ENCODE measurements at regions not wholly inside any gene's neighbourhood (a gene's known extent, or its start where the extent isn't known, plus 50 kb on each side); places are given as distances from the start of the nearest gene placed in this dataset.
"Not testable (repeated sequence)": the region's sequence is repeated elsewhere in the genome, so short reads cannot be mapped to it uniquely, and the experiment has no call there.

- Histone ChIP-seq H3K36me3 (no peaks in the 10 kb centered on the region), H3K4me1 (no peaks in the 10 kb centered on the region), H3K9me3 (no peaks in the 10 kb centered on the region), H3K27ac (no peak overlapping the region), H3K27me3 (no peaks in the 10 kb centered on the region), H3K4me3 (no peak overlapping the region)
- 72% methylated on average over 4 of the region's 4 CpGs for WGBS
- TF ChIP-seq EP300 (IDR thresholded peaks at IDR 0.05) (no peak), CTCF (IDR thresholded peaks at IDR 0.05) (no peak), POLR2AphosphoS5 (IDR thresholded peaks at IDR 0.05) (no peak), POLR2A (IDR thresholded peaks at IDR 0.05) (no peak)
- DNase-seq (ENCODE audit: low spot score in 2 of 2) = no peak
These were observed 118.1 kb upstream of the NEIL3 start for GRCh38 chr4:177191586-177191985.

GRCh38 chr4:177191991-177192390 is 117.7 kb upstream of the NEIL3 start:
- no peaks in the 10 kb centered on the region for H3K4me1 ChIP-seq
- no peak overlapping the region for H3K27ac ChIP-seq
- H3K4me3 ChIP-seq = no peak overlapping the region
- no peak for DNase-seq (ENCODE audit: low spot score in 2 of 2)
- H3K9me3 ChIP-seq = no peaks in the 10 kb centered on the region
- WGBS = 88% methylated on average over 7 of the region's 7 CpGs
- H3K36me3 ChIP-seq = no peaks in the 10 kb centered on the region
- no peaks in the 10 kb centered on the region for H3K27me3 ChIP-seq
- TF ChIP-seq POLR2A (IDR thresholded peaks at IDR 0.05) (no peak), POLR2AphosphoS5 (IDR thresholded peaks at IDR 0.05) (no peak), CTCF (IDR thresholded peaks at IDR 0.05) (no peak), EP300 (IDR thresholded peaks at IDR 0.05) (no peak)

GRCh38 chr4:177193024-177193715 is 116.5 kb upstream of the NEIL3 start:
- H3K36me3 ChIP-seq; H3K4me1 ChIP-seq; DNase-seq (ENCODE audit: low spot score in 2 of 2); H3K4me3 ChIP-seq; H3K27ac ChIP-seq; H3K9me3 ChIP-seq; H3K27me3 ChIP-seq: not testable (repeated sequence)
- WGBS = 82% methylated on average over 10 of the region's 47 CpGs

GRCh38 chr4:177194906-177195305 is 114.8 kb upstream of the NEIL3 start:
- DNase-seq (ENCODE audit: low spot score in 2 of 2) = no peak
- TF ChIP-seq EP300 (IDR thresholded peaks at IDR 0.05) (no peak), POLR2A (IDR thresholded peaks at IDR 0.05) (no peak), POLR2AphosphoS5 (IDR thresholded peaks at IDR 0.05) (no peak), CTCF (IDR thresholded peaks at IDR 0.05) (no peak)
- H3K36me3 ChIP-seq = no peaks in the 10 kb centered on the region
- H3K9me3 ChIP-seq = no peaks in the 10 kb centered on the region
- 78% methylated on average over 7 of the region's 7 CpGs for WGBS
- no peaks in the 10 kb centered on the region for H3K27me3 ChIP-seq
- H3K27ac ChIP-seq = no peak overlapping the region
- no peaks in the 10 kb centered on the region for H3K4me1 ChIP-seq
- no peak overlapping the region for H3K4me3 ChIP-seq

GRCh38 chr4:177196615-177197014 is 113.1 kb upstream of the NEIL3 start:
- 83% methylated on average over 2 of the region's 2 CpGs for WGBS

More at GRCh38 chr4:177196615-177197014, 113.1 kb upstream of the NEIL3 start:
- H3K9me3 ChIP-seq = no peaks in the 10 kb centered on the region
- no peaks in the 10 kb centered on the region for H3K4me1 ChIP-seq
- H3K27ac ChIP-seq = no peak overlapping the region
- no peak overlapping the region for H3K4me3 ChIP-seq
- DNase-seq (ENCODE audit: low spot score in 2 of 2) = no peak
- H3K36me3 ChIP-seq = no peaks in the 10 kb centered on the region
- TF ChIP-seq POLR2AphosphoS5 (IDR thresholded peaks at IDR 0.05) = no peak
- no peak for TF ChIP-seq EP300 (IDR thresholded peaks at IDR 0.05)
- no peak for TF ChIP-seq POLR2A (IDR thresholded peaks at IDR 0.05)
- TF ChIP-seq CTCF (IDR thresholded peaks at IDR 0.05) = no peak
- H3K27me3 ChIP-seq = no peaks in the 10 kb centered on the region

Measured in suprapubic skin (tissue), 4 donors.